ENCODE measurements at regions not wholly inside any gene's neighbourhood (a gene's known extent, or its start where the extent isn't known, plus 50 kb on each side); places are given as distances from the start of the nearest gene placed in this dataset.

DNA sequence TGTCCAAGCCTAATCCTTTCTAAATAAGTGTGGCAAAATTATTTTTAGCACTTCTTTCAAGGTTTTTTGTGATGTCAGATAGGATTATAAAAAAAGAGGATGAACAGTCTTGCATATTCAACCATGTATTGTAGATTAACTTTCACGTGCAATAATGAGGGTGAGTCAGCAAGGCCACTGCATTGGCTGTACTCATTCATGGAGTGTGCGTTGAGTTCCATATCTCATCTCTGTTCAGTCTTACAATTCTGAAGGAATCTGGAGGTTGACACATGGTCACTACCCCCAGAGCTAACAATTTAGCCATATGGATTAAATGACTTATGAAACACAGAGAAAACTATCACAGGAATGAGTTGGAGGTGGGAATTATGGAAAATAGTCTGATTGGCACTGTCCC lies 810.5 kb downstream of the SLC4A3 start:
- Histone ChIP-seq H3K36me3 (ENCODE audit: insufficient read depth, low read length) (no peaks in the 10 kb centered on the region), H4K20me1 (ENCODE audit: insufficient read depth, low read length, poor library complexity, severe bottlenecking) (no peaks in the 10 kb centered on the region), H3F3A (ENCODE audit: low read depth) (no peaks in the 10 kb centered on the region), H3K27me3 (ENCODE audit: insufficient read depth, low read length, poor library complexity, severe bottlenecking) (no peaks in the 10 kb centered on the region), H3K9me3 (ENCODE audit: insufficient read depth, low read depth, low read length) (no peaks in the 10 kb centered on the region), H3K9ac (ENCODE audit: low read depth, low read length, poor library complexity, severe bottlenecking) (no peak overlapping the region), H3K79me2 (ENCODE audit: insufficient read depth, low read length) (no peaks in the 10 kb centered on the region), H3K4me1 (ENCODE audit: insufficient read depth, low read length, poor library complexity, severe bottlenecking) (no peaks in the 10 kb centered on the region), H3K9me2 (replicated peaks; ENCODE audit: low read depth, low read length) (no peaks in the 10 kb centered on the region), H3K4me2 (ENCODE audit: low read depth, low read length, poor library complexity, severe bottlenecking) (no peak overlapping the region), H3K4me3 (ENCODE audit: low read length, poor library complexity, severe bottlenecking) (no peak overlapping the region), H2AFZ (ENCODE audit: low read length) (no peak overlapping the region)
- no peak for TF ChIP-seq EZH2phosphoT487 (IDR thresholded peaks at IDR 0.05; ENCODE audit: borderline replicate concordance)
- TF ChIP-seq, protein P1, sequence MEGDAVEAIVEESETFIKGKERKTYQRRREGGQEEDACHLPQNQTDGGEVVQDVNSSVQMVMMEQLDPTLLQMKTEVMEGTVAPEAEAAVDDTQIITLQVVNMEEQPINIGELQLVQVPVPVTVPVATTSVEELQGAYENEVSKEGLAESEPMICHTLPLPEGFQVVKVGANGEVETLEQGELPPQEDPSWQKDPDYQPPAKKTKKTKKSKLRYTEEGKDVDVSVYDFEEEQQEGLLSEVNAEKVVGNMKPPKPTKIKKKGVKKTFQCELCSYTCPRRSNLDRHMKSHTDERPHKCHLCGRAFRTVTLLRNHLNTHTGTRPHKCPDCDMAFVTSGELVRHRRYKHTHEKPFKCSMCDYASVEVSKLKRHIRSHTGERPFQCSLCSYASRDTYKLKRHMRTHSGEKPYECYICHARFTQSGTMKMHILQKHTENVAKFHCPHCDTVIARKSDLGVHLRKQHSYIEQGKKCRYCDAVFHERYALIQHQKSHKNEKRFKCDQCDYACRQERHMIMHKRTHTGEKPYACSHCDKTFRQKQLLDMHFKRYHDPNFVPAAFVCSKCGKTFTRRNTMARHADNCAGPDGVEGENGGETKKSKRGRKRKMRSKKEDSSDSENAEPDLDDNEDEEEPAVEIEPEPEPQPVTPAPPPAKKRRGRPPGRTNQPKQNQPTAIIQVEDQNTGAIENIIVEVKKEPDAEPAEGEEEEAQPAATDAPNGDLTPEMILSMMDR (conservative IDR thresholded peaks at IDR 0.05; ENCODE audit: low read length), result no peak

DNA sequence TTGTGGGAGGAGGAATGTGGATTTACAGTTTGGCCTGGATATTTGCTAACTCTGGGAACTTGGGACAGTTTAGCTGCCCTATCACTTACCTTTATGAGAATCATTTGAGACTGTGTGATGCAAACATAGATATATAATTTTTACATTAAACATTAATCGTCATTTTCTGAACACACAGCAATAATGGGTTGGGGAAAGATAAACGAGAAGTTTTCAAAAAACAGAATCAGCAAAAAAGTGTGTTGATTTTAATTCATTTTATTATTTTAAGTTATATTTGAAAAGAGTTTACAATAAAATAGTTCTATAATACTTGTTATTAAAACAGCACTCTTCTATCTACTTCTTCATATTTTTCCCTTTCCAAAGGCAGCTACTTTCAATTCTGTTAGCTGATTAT lies 813.3 kb downstream of the SLC4A3 start:
- H3K79me2 ChIP-seq (ENCODE audit: insufficient read depth, low read length), result no peaks in the 10 kb centered on the region

DNA sequence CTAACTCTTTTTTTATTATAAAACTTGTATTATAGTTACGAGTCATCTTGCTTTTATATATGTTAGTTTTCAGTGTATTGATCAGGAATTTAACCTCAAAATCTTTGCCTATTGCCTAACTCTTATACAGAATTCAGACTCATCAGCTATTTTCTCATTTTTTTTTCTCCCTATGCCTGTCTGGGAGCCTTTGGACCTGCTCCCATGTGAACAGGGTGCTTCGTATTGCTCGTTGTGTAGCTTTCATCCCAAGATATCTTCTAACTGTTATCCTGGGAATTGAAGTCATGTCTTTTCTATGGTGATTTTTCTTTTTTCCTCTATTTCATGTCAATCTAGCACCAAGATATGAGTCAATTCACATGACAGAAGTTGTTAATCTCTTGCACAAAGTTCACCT lies 814.0 kb downstream of the SLC4A3 start:
- no peaks in the 10 kb centered on the region for H3K9me2 ChIP-seq (replicated peaks; ENCODE audit: low read depth, low read length)
- H3K36me3 ChIP-seq (ENCODE audit: insufficient read depth, low read length), result no peaks in the 10 kb centered on the region
- H3K9ac ChIP-seq (ENCODE audit: low read depth, low read length, poor library complexity, severe bottlenecking), result no peak overlapping the region
- H3K4me3 ChIP-seq (ENCODE audit: low read length, poor library complexity, severe bottlenecking), result no peak overlapping the region
- no peaks in the 10 kb centered on the region for H4K20me1 ChIP-seq (ENCODE audit: insufficient read depth, low read length, poor library complexity, severe bottlenecking)
- no peaks in the 10 kb centered on the region for H3K27me3 ChIP-seq (ENCODE audit: insufficient read depth, low read length, poor library complexity, severe bottlenecking)
- no peak overlapping the region for H2AFZ ChIP-seq (ENCODE audit: low read length)
- H3K4me2 ChIP-seq (ENCODE audit: low read depth, low read length, poor library complexity, severe bottlenecking), result no peak overlapping the region
- no peaks in the 10 kb centered on the region for H3K79me2 ChIP-seq (ENCODE audit: insufficient read depth, low read length)
- H3K9me3 ChIP-seq (ENCODE audit: insufficient read depth, low read depth, low read length), result no peaks in the 10 kb centered on the region
- H3K4me1 ChIP-seq (ENCODE audit: insufficient read depth, low read length, poor library complexity, severe bottlenecking), result no peaks in the 10 kb centered on the region
- TF ChIP-seq, protein P1 (conservative IDR thresholded peaks at IDR 0.05; ENCODE audit: low read length), result no peak
- TF ChIP-seq EZH2phosphoT487 (IDR thresholded peaks at IDR 0.05; ENCODE audit: borderline replicate concordance), result no peak
- H3F3A ChIP-seq (ENCODE audit: low read depth), result no peaks in the 10 kb centered on the region

More for the DNA sequence above, 813.3 kb downstream of the SLC4A3 start:
- H3K27me3 ChIP-seq (ENCODE audit: insufficient read depth, low read length, poor library complexity, severe bottlenecking), result no peaks in the 10 kb centered on the region
- no peaks in the 10 kb centered on the region for H3K36me3 ChIP-seq (ENCODE audit: insufficient read depth, low read length)
- TF ChIP-seq EZH2phosphoT487 (IDR thresholded peaks at IDR 0.05; ENCODE audit: borderline replicate concordance), result no peak
- TF ChIP-seq, protein P1 (conservative IDR thresholded peaks at IDR 0.05; ENCODE audit: low read length), result no peak
- no peaks in the 10 kb centered on the region for H3K4me1 ChIP-seq (ENCODE audit: insufficient read depth, low read length, poor library complexity, severe bottlenecking)
- H4K20me1 ChIP-seq (ENCODE audit: insufficient read depth, low read length, poor library complexity, severe bottlenecking), result no peaks in the 10 kb centered on the region
- no peaks in the 10 kb centered on the region for H3K9me2 ChIP-seq (replicated peaks; ENCODE audit: low read depth, low read length)
- no peak overlapping the region for H3K9ac ChIP-seq (ENCODE audit: low read depth, low read length, poor library complexity, severe bottlenecking)
- no peak overlapping the region for H3K4me2 ChIP-seq (ENCODE audit: low read depth, low read length, poor library complexity, severe bottlenecking)
- no peaks in the 10 kb centered on the region for H3F3A ChIP-seq (ENCODE audit: low read depth)
- no peak overlapping the region for H3K4me3 ChIP-seq (ENCODE audit: low read length, poor library complexity, severe bottlenecking)
- H2AFZ ChIP-seq (ENCODE audit: low read length), result no peak overlapping the region
- H3K9me3 ChIP-seq (ENCODE audit: insufficient read depth, low read depth, low read length), result no peaks in the 10 kb centered on the region

Data from Loucy (cell line).